A549 (cell line): ENCODE measurements at regions not wholly inside any gene's neighbourhood (a gene's known extent, or its start where the extent isn't known, plus 50 kb on each side); places are given as distances from the start of the nearest gene placed in this dataset.

ENCODE experiments used
- ATAC-seq, 2 experiments: fragments of 200-7000 bp in 1 of 2; fragments of >200 bp in 1 of 2; cut with Nextera tagmentation in 1 of 2; cut with Tn5 transposase in 1 of 2; 3 replicates each; pipeline versions ENCODE4 v1.8.0 to v1.9.1; 2018 to 2020; ENCODE audit warnings: mild to moderate bottlenecking in 1 of 2, moderate library complexity in 1 of 2
- CTCF ChIA-PET: fragments of 300-600 bp; sonication (Branson Sonifier 250); formaldehyde crosslinking; extraction: SDS; loops from one replicate; lab custom pipeline; 2021; ENCODE audit warnings: antibody characterized with exemption, inconsistent platforms; lab: Yijun Ruan, JAX
- POLR2A ChIA-PET: fragments of 350-600 bp; formaldehyde crosslinking; extraction: SDS; loops from one replicate; lab custom pipeline; 2021; ENCODE audit warnings: antibody characterized with exemption, inconsistent platforms; lab: Yijun Ruan, JAX
- DNase-seq, 2 experiments: peaks; one replicate each; pipeline versions ENCODE4 v3.0.0 to v3.0.0-alpha.2; 2011 to 2016; ENCODE audit warnings: low read depth in 1 of 2, low spot score in 1 of 2
- FAIRE-seq: peaks from 2 replicates; lab custom pipeline; 2011; peaks lifted over from hg19 to GRCh38; lab: Jason Lieb, UNC
- H3K27ac ChIP-seq, 2 experiments: fragments of >200 bp; sonication (Bioruptor Twin); formaldehyde crosslinking; 3 replicates each; pipeline ENCODE4 v1.5.1; 2016 to 2017
- H3K4me1 ChIP-seq: fragments of >200 bp; sonication (Bioruptor Twin); formaldehyde crosslinking; 3 replicates; pipeline ENCODE4 v1.6.1; 2016
- H3K4me2 ChIP-seq: fragments of >200 bp; sonication (Bioruptor Twin); formaldehyde crosslinking; 3 replicates; pipeline ENCODE4 v1.6.1; 2016
- H3K4me3 ChIP-seq: fragments of >200 bp; sonication (Bioruptor Twin); formaldehyde crosslinking; 3 replicates; pipeline ENCODE4 v1.5.1; 2016
- H3K9me3 ChIP-seq: fragments of >200 bp; sonication (Bioruptor Twin); formaldehyde crosslinking; 3 replicates; pipeline ENCODE4 v1.6.1; 2016
- BCL3 ChIP-seq: fragments of >200 bp; sonication (Bioruptor Twin); formaldehyde crosslinking; IDR thresholded peaks from 3 replicates; pipeline ENCODE4 v1.6.1; 2016
- BHLHE40 ChIP-seq: IDR thresholded peaks from 2 replicates; pipeline ENCODE4 v1.6.1; 2012; ENCODE audit warnings: low read depth, low read length, inconsistent platforms
- CBX2 ChIP-seq: fragments of 200-600 bp; sonication (generic); IDR thresholded peaks from 2 replicates; pipeline ENCODE4 v1.6.1; 2016; ENCODE audit warnings: low read depth, mild to moderate bottlenecking, borderline replicate concordance
- CBX8 ChIP-seq: fragments of 200-600 bp; sonication (generic); IDR thresholded peaks from 2 replicates; pipeline ENCODE4 v1.6.1; 2016
- CHD4 ChIP-seq: fragments of 200-600 bp; sonication (generic); IDR thresholded peaks from 2 replicates; pipeline ENCODE4 v1.6.1; 2016; ENCODE audit warnings: antibody characterized with exemption, mild to moderate bottlenecking, borderline replicate concordance
- CTCF ChIP-seq: fragments of >200 bp; sonication (Bioruptor Twin); formaldehyde crosslinking; IDR thresholded peaks from 3 replicates; pipeline ENCODE4 v1.5.1; 2016
- E2F6 ChIP-seq: IDR thresholded peaks from 2 replicates; pipeline ENCODE4 v1.6.1; 2012; ENCODE audit warnings: low read depth, borderline replicate concordance
- EHMT2 ChIP-seq: fragments of 200-600 bp; sonication (generic); IDR thresholded peaks from 2 replicates; pipeline ENCODE4 v1.6.1; 2016; ENCODE audit warnings: antibody characterized with exemption, low read depth, mild to moderate bottlenecking, moderate library complexity
- EP300 ChIP-seq, 2 experiments: fragments of >200 bp; sonication (Bioruptor Twin); formaldehyde crosslinking; IDR thresholded peaks; 2 replicates in 1 of 2; 3 replicates in 1 of 2; pipeline ENCODE4 v1.6.1; 2016 to 2017
- ESRRA ChIP-seq: fragments of 150-350 bp; IDR thresholded peaks from 2 replicates; pipeline ENCODE4 v1.6.1; 2014; ENCODE audit warnings: mild to moderate bottlenecking, low read length, borderline replicate concordance
- FOSB ChIP-seq: fragments of 250-450 bp; sonication (Bioruptor Pico); IDR thresholded peaks from 2 replicates; pipeline ENCODE4 v1.5.0; 2020; ENCODE audit warnings: mild to moderate bottlenecking, moderate library complexity
- FOSL2 ChIP-seq, 2 experiments: fragments of 450-650 bp in 1 of 2; fragments of >200 bp in 1 of 2; sonication (Bioruptor Twin) in 1 of 2; formaldehyde crosslinking; IDR thresholded peaks; 2 replicates each; pipeline versions ENCODE4 v1.5.0 to v1.6.1; 2016 to 2020; ENCODE audit warnings: mild to moderate bottlenecking in 1 of 2, moderate library complexity in 1 of 2
- FOXS1 ChIP-seq: fragments of 250-450 bp; sonication (Bioruptor Pico); IDR thresholded peaks from 2 replicates; pipeline ENCODE4 v1.5.0; 2020; ENCODE audit warnings: mild to moderate bottlenecking, moderate library complexity
- HES2 ChIP-seq: fragments of >200 bp; sonication (Bioruptor Twin); formaldehyde crosslinking; IDR thresholded peaks from 2 replicates; pipeline ENCODE4 v1.6.1; 2016
- HMGXB4 ChIP-seq: fragments of 250-450 bp; sonication (Bioruptor Pico); IDR thresholded peaks from 2 replicates; pipeline ENCODE4 v1.5.0; 2021; ENCODE audit warnings: mild to moderate bottlenecking, moderate library complexity, borderline replicate concordance
- JUN ChIP-seq, 2 experiments: fragments of >200 bp; sonication (Bioruptor Twin); formaldehyde crosslinking; IDR thresholded peaks; 2 replicates in 1 of 2; 3 replicates in 1 of 2; pipeline ENCODE4 v1.6.1; 2016 to 2017
- JUNB ChIP-seq: fragments of >200 bp; sonication (Bioruptor Twin); formaldehyde crosslinking; IDR thresholded peaks from 2 replicates; pipeline ENCODE4 v1.6.1; 2016
- KDM5A ChIP-seq: fragments of 200-600 bp; sonication (generic); IDR thresholded peaks from 2 replicates; pipeline ENCODE4 v1.6.1; 2016; ENCODE audit warnings: antibody characterized with exemption, mild to moderate bottlenecking
- MYC ChIP-seq: IDR thresholded peaks from 2 replicates; pipeline ENCODE4 v1.6.1; 2012; ENCODE audit warnings: mild to moderate bottlenecking, inconsistent platforms, low read length, improper control_type of control experiment, borderline replicate concordance
- NPAS2 ChIP-seq: fragments of 250-450 bp; sonication (Bioruptor Pico); IDR thresholded peaks from 2 replicates; pipeline ENCODE4 v1.8.0; 2022; ENCODE audit warnings: mild to moderate bottlenecking, moderate library complexity, borderline replicate concordance
- NR3C1 ChIP-seq: fragments of >200 bp; sonication (Bioruptor Twin); formaldehyde crosslinking; IDR thresholded peaks from 3 replicates; pipeline ENCODE4 v1.6.1; 2017
- PBX3 ChIP-seq: IDR thresholded peaks from 2 replicates; pipeline ENCODE4 v1.6.1; 2012
- POLR2A ChIP-seq: IDR thresholded peaks from 2 replicates; pipeline ENCODE4 v1.6.1; 2012; ENCODE audit warnings: mild to moderate bottlenecking, low read length
- POLR2AphosphoS2 ChIP-seq: conservative IDR thresholded peaks from 2 replicates; pipeline ENCODE4 v1.6.1; 2012; ENCODE audit warnings: low read length, improper control_type of control experiment, inconsistent platforms
- RAD21 ChIP-seq, 2 experiments: fragments of >200 bp in 1 of 2; sonication (Bioruptor Twin) in 1 of 2; formaldehyde crosslinking in 1 of 2; IDR thresholded peaks in 1 of 2; conservative IDR thresholded peaks in 1 of 2; 2 replicates in 1 of 2; 3 replicates in 1 of 2; pipeline ENCODE4 v1.6.1; 2012 to 2018; ENCODE audit warnings: inconsistent platforms in 1 of 2
- RARB ChIP-seq: fragments of 250-450 bp; sonication (Bioruptor Pico); IDR thresholded peaks from 2 replicates; pipeline ENCODE4 v1.8.0; 2021; ENCODE audit warnings: mild to moderate bottlenecking, moderate library complexity
- RNF2 ChIP-seq: fragments of 200-600 bp; sonication (generic); IDR thresholded peaks from 2 replicates; pipeline ENCODE4 v1.6.1; 2016; ENCODE audit warnings: low read depth, mild to moderate bottlenecking, antibody characterized with exemption, moderate library complexity, borderline replicate concordance
- SMC3 ChIP-seq: fragments of >200 bp; sonication (Bioruptor Twin); formaldehyde crosslinking; IDR thresholded peaks from 3 replicates; pipeline ENCODE4 v1.6.1; 2018; ENCODE audit warnings: inconsistent platforms
- SREBF2 ChIP-seq: fragments of 450-650 bp; IDR thresholded peaks from 2 replicates; pipeline ENCODE4 v1.6.1; 2014; ENCODE audit warnings: mild to moderate bottlenecking, moderate library complexity
- TP53 ChIP-seq: fragments of 250-450 bp; sonication (Bioruptor Pico); IDR thresholded peaks from 2 replicates; pipeline ENCODE4 v1.5.0; 2021; ENCODE audit warnings: mild to moderate bottlenecking, moderate library complexity
- WGBS: methylation state at CpG from one replicate; pipeline ENCODE4 v1.1.6; 2017; ENCODE audit errors: missing lambda C conversion rate; 5-methylcytosine and 5-hydroxymethylcytosine counted together

GRCh38 chr4:13728761-13729160 is 101.2 kb upstream of the BOD1L1 start:
- FAIRE-seq (no peak), DNase-seq (no peak), ATAC-seq (no peak)
- 76% methylated on average over 6 of the region's 6 CpGs for WGBS
- TF ChIP-seq JUNB, result no peak
- TF ChIP-seq CBX2, result no peak
- no peak for TF ChIP-seq EHMT2
- no peak for TF ChIP-seq RNF2
- no peak for TF ChIP-seq NPAS2 (CRISPR knock-in tag)
- no peak for TF ChIP-seq HMGXB4 (CRISPR knock-in tag)
- CTCF ChIA-PET, result no interaction called here
- POLR2A ChIA-PET, result no interaction called here
- Histone ChIP-seq H3K9me3 (no peaks in the 10 kb centered on the region), H3K27ac (no peak overlapping the region), H3K4me3 (no peak overlapping the region), H3K4me2 (no peak overlapping the region), H3K4me1 (no peaks in the 10 kb centered on the region)

GRCh38 chr4:13731019-13731418 is 103.5 kb upstream of the BOD1L1 start:
- DNase-seq, result no peak
- no peaks in the 10 kb centered on the region for H3K9me3 ChIP-seq
- ChIA-PET CTCF (interaction anchor here (1.4 kb wide), 1 partner anchor 15 kb away, joined by 3 read pairs; no protein-coding TSS in a partner anchor), POLR2A (no interaction called here)
- H3K4me1 ChIP-seq, result no peaks in the 10 kb centered on the region
- FAIRE-seq, result no peak
- ATAC-seq, result no peak
- WGBS, result 80% methylated on average over 1 of the region's 1 CpG
- no peak overlapping the region for H3K4me2 ChIP-seq
- H3K4me3 ChIP-seq, result no peak overlapping the region
- TF ChIP-seq RARB (no peak), NPAS2 (CRISPR knock-in tag) (no peak), RAD21 (conservative IDR thresholded peaks at IDR 0.05 in 1 of 2, IDR thresholded peaks at IDR 0.05 in 1 of 2) (no peak), CTCF (no peak), JUNB (no peak), BCL3 (no peak), PBX3 (no peak), EP300 (IDR thresholded peaks at IDR 0.05) (no peak), FOSB (CRISPR knock-in tag) (no peak), FOXS1 (no peak), JUN (IDR thresholded peaks at IDR 0.05) (no peak), SREBF2 (no peak), NR3C1 (no peak)
- no peak overlapping the region for H3K27ac ChIP-seq

GRCh38 chr4:13733817-13734216 is 106.3 kb upstream of the BOD1L1 start:
- no peak for ATAC-seq
- 38% methylated on average over 1 of the region's 1 CpG for WGBS
- CTCF ChIA-PET, result no interaction called here
- DNase-seq, result no peak
- TF ChIP-seq TP53 (no peak), KDM5A (no peak), MYC (no peak), EP300 (IDR thresholded peaks at IDR 0.05) (no peak), ESRRA (no peak), EHMT2 (no peak), SMC3 (no peak), CHD4 (no peak), POLR2AphosphoS2 (no peak), RNF2 (no peak), E2F6 (no peak), FOSL2 (IDR thresholded peaks at IDR 0.05) (no peak), FOSL2 (CRISPR knock-in tag; IDR thresholded peaks at IDR 0.05) (no peak), CBX8 (no peak), BHLHE40 (no peak), POLR2A (no peak), HES2 (no peak)
- Histone ChIP-seq H3K27ac (no peak overlapping the region), H3K4me3 (no peak overlapping the region), H3K4me2 (no peak overlapping the region), H3K4me1 (no peaks in the 10 kb centered on the region), H3K9me3 (no peaks in the 10 kb centered on the region)
- no peak for FAIRE-seq
- POLR2A ChIA-PET, result no interaction called here
